ENCODE measurements at regions not wholly inside any gene's neighbourhood (a gene's known extent, or its start where the extent isn't known, plus 50 kb on each side); places are given as distances from the start of the nearest gene placed in this dataset.
A peak's percentile ranks its signal among the peaks of the same experiment; 100 is the strongest.

- DNase-seq, result no peak
Measured at GRCh38 chr1:244937099-244937498, 72.8 kb upstream of the HNRNPU start.

- no peak for DNase-seq
Measured at GRCh38 chr1:244920911-244921761, 56.8 kb upstream of the HNRNPU start.

GRCh38 chr1:244919320-244920282, 55.3 kb upstream of the HNRNPU start:
- DNase-seq, result no peak

GRCh38 chr1:244918421-244919319, 54.3 kb upstream of the HNRNPU start:
- DNase-seq, result peak; percentile 60

DNA sequence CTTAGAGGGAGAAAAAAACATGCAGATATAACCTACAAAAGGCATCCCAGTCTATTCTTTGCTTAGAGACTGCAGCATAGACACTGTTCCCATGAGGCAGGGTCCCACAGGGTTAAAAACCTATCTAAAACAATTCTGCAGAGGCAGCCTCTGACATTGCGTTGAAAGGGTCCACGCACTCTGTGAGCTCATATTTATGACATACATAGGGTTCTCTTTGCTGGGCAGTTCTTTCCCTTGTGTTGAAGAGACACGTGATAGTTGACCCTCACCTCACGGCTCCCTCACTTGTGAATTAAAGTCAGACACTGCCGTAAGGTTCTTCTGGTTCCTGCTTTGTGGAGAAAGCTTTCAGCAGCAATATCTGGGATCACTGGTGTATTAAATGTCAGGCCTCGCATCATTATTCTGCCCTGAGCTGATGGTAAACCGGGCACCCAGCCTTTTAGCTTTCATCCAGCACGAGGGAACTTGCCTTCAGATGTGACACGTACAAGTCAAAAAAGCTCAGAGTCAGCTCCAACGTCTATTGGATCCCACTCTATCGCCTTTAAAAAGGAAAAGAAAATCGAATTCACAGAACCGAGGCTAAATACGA, 52.8 kb upstream of the HNRNPU start:
- no peak for DNase-seq

DNA sequence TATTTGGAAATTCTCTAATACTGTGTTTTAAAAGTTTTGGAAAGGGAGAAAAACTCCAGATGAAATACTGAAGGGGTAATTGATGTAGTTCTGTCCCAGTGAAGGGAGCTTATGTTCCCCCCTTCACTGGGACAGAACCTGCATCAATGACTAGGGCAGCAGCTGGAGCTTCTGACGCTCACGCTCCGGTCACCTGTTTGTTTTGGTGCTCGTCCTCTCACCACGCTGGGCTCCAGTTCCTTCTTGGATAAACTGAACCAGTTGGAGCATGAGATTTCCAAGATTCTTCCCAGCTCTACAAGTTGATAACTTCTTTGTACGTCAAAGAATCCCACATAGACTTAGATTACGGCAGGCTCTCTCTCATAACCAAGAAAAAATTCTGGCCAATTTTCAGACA, 51.4 kb upstream of the HNRNPU start:
- no peak for DNase-seq

GRCh38 chr1:244914761-244915160, 50.4 kb upstream of the HNRNPU start:
- no peak for DNase-seq
